Spleen (tissue), 7 donors: ENCODE measurements at regions not wholly inside any gene's neighbourhood (a gene's known extent, or its start where the extent isn't known, plus 50 kb on each side); places are given as distances from the start of the nearest gene placed in this dataset.

Experiments
- POLR2A ChIP-seq, 3 donors: fragments of 450-650 bp; IDR thresholded peaks; one replicate each; pipeline ENCODE4 v1.5.1; 2017; ENCODE audit warnings: antibody characterized with exemption in 3 of 3, mild to moderate bottlenecking in 1 of 3
- TF ChIP-seq, protein P1 (sequence below), 11 experiments: fragments of 200-600 bp in 7 of 11; fragments of 450-650 bp in 4 of 11; sonication (generic) in 4 of 11; IDR thresholded peaks in 8 of 11; conservative IDR thresholded peaks in 3 of 11; 1 replicate in 7 of 11; 2 replicates in 4 of 11; pipeline versions ENCODE4 v1.4.0 to v1.8.0; 2016 to 2021; ENCODE audit warnings: antibody characterized with exemption in 11 of 11, inconsistent platforms in 4 of 11, mild to moderate bottlenecking in 1 of 11
- donor health status: DM: no; HTN: no; CAD: no; lungs with moderate emphysema.
- donor health status: DM: no; HTN: no; CAD: no.
- donor health status: DM: no; HTN: no; CAD: no.

DNA sequence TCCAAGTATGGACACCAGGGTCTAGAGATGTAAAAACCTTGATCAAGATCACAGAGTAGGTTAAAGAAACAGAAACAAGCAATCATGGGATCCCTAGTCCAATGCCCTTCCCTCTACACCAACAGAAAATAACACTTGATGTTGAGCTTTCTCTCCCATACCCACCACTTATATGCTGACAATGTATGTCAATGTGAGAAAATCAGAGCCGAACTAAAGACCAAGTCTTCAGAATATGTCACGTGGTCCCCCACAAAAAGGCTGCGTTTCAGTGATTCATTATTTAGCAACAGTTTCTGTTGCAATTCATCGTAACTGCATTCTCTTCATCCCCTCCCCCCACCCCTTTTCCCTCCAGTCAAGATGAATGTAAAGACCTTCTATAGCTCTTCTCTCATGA lies 278.9 kb upstream of the STT3B start:
- TF ChIP-seq, protein P1, sequence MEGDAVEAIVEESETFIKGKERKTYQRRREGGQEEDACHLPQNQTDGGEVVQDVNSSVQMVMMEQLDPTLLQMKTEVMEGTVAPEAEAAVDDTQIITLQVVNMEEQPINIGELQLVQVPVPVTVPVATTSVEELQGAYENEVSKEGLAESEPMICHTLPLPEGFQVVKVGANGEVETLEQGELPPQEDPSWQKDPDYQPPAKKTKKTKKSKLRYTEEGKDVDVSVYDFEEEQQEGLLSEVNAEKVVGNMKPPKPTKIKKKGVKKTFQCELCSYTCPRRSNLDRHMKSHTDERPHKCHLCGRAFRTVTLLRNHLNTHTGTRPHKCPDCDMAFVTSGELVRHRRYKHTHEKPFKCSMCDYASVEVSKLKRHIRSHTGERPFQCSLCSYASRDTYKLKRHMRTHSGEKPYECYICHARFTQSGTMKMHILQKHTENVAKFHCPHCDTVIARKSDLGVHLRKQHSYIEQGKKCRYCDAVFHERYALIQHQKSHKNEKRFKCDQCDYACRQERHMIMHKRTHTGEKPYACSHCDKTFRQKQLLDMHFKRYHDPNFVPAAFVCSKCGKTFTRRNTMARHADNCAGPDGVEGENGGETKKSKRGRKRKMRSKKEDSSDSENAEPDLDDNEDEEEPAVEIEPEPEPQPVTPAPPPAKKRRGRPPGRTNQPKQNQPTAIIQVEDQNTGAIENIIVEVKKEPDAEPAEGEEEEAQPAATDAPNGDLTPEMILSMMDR (IDR thresholded peaks at IDR 0.05 in 8 of 11, conservative IDR thresholded peaks at IDR 0.05 in 3 of 11), result no peak
- no peak for TF ChIP-seq POLR2A (IDR thresholded peaks at IDR 0.05)
